HG02798 (cell line): ENCODE measurements at regions not wholly inside any gene's neighbourhood (a gene's known extent, or its start where the extent isn't known, plus 50 kb on each side); places are given as distances from the start of the nearest gene placed in this dataset.
"Not testable (repeated sequence)": the region's sequence is repeated elsewhere in the genome, so short reads cannot be mapped to it uniquely, and the experiment has no call there.

Experiments
- ATAC-seq: cut with Tn5 transposase; IDR thresholded peaks from one replicate; pipeline ENCODE4 v1.9.1; 2021; ENCODE audit warnings: mild to moderate bottlenecking; ENCODE audit not compliant: unreplicated experiment, poor library complexity

DNA sequence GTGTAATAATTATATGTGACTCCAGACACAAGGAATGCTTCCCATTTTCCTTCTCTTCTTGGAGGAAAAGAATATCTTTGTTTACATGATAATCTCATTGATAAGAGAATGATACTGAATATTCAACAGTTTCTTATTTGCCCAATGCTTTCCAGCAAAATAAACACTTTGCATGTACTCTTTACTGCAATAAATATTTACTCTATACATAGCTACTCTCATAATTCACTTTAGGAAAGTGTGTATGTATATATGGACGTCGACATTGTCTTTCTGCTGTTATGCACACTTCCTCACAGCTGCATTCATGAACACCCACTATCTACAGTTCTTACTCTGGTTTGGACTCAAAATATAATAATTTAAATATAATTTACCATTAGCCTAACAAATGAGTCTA lies 617.4 kb upstream of the CDH10 start:
- ATAC-seq: no peak

DNA sequence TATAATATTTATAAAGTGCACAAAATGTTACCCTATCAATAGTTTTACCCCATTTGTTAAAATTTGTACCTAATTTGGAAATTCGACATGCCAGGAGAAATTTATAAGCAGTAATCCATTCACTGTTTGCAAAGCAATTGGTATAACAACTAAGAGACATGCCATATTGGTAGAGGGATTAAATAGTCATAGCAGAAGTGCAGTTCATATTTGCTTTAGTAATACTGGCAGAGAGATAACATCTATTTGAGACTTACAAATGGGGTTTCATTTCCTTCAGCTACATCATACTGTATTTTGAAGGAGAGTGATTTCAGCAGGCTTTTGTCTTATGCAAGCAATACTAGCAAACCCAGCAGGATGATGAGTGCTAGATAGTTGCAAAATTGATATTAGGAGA lies 610.4 kb upstream of the CDH10 start:
- ATAC-seq: no peak

DNA sequence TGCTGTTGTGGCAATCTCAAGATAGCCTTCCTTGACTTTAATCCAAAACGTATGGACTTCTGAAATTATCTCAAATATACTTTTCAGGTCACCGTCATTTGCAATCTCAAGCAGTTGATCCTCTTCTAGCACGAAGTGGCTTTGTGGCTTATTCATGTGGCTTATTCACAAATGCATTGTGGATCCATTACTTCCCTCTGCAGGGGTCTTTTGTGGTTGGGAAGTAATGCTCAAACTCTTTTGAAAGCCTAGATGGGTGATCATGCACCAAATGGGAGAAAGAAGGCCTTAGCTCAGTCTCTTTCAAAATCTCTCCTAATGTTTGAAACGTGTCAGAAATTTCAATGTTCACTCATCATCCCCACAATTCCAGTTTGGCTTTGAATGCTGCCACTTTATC lies 597.2 kb upstream of the CDH10 start:
- ATAC-seq: no peak

DNA sequence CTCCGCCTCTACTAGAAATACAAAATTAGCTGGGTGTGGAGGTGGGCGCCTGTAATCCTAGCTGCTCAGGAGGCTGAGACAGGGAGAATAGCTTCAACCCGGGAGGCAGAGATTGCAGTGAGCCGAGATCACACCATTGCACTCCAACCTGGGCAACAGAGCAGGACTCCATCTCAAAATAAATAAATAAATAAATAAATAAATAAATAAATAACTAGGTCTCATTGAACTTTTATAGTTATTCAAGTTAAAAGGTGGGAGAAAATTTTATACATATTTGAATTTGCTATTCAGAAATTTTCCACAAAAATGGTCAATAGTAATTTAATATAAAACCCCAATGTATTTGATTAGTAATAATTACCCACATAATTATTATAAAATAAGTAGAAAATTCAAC lies 593.9 kb upstream of the CDH10 start:
- ATAC-seq: not testable (repeated sequence)

DNA sequence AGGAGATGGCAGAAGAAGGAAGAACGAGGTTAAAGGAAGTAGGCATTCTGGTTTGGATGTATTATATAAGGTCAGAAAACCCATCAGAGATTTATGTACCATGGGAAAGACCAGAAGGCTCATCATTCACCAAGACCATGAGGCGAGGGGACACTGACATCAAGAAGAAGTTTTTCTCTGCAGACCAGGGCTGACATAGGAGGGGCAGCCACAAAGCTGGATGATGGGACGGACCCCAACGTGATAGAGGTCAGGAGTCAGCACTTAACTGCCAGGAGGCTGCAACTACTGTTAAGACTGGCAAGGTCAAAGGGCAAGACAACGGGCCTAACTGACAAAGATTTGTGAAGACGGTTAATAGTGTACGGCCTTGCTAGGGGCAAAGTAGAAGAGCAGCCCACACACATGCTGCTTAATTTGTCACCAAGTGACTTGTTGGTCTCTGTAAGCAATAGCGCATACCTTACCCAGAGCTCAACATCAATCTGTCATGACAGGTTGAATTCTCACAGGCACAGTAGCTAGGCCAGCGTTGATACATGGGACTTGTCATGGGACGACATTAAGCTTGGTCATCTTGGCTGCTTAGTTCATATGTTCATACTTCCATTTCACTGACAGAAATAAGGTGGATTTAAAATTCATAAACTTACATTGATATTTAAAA lies 579.7 kb upstream of the CDH10 start:
- ATAC-seq: no peak

DNA sequence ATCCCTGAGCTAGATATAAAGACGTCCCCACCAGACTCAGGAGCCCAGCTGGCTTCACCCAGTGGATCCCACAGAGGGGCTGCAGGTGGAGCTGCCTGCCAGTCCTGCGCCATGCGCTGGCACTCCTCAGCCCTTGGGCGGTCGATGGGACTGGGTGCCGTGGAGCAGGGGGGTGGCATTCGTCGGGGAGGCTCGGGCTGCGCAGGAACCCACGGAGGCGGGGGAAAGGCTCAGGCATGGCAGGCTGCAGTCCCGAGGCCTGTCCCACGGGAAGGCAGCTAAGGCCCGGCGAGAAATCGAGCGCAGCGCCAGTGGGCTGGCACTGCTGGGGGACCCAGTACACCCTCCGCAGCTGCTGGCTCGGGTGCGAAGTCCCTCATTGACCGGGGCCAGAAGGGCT lies 555.1 kb upstream of the CDH10 start:
- ATAC-seq: not testable (repeated sequence)

DNA sequence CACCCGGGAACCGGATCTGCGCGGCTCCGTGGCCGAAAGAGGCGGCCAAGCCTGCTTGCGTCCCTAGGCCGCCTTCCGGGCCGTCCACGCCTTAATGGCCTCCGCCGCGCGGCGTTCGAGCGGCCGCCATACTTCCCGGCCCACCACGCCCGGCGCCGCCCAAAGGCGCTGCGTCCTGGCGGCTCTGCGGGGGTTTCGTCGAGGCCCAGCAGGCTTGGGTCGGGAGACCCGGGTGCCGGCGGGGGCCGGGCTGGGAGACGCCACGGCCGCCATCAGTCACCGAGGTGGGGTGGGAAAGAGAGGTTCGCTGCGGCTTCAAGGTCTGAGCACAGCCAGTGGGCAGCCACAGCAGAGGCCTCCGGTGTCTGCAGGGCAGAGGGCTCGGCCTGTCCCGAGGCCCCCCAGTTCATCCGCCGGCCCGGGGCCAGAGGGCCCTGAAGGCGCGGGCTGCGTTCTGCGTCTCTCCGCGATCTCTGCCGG lies 545.8 kb upstream of the CDH10 start:
- no peak for ATAC-seq

DNA sequence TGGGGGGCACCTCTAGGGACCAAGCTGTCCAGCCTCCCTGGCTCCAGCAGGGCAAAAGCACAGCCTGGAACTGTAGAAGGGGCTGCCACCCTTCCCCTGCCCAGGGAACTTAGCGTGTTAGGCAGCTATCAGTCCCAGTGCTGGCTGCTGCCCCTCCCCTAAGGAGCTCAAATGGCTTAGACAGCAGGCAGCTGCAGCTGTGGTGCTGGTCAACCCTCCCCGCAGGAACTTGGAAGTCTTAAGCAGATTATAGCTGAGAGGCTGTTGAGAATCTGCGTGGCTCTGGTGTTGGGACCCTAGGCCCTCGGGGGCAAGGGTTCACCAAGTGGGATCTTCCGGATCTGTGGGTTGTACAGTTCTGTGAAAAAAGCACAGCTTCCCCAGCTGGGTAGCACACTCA lies 536.5 kb upstream of the CDH10 start:
- no peak for ATAC-seq

DNA sequence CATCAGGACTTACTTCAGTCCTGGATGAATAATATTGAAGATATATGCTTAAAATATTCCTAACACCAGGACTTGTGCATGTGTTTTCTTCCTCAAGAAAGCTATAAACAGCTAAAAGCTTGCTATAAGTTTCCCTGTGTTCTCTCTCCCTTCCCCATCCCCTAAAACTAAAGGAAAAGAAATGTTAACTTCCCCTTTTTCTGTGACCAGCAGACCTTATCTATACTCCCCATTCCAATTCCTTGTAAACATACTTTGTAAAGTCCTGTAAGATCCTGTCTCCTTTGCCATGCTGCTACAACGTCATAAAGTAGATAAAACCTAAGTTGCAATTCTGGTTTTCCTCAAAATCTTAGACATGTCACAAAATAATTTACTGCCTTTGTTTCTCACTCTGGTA lies 517.8 kb upstream of the CDH10 start:
- not testable (repeated sequence) for ATAC-seq

DNA sequence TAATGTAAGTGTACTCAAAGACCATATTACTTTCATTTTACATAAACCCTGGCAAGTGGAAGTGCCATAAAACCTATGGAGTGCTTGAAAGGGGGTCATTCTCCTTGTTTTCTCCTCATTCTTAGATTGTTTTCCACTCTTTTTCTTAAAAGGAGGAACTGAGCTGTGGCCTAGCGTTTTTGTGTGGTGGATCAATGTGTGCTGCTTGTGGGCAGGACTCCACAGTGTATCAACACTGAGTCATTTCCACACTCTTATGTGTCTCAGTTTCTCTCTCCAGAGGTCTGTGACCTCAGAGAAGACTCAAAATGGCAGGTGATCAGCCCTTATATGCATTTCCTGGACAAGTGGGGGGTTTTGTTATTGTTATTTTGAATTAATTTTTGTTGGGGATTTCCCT lies 516.1 kb upstream of the CDH10 start:
- no peak for ATAC-seq

DNA sequence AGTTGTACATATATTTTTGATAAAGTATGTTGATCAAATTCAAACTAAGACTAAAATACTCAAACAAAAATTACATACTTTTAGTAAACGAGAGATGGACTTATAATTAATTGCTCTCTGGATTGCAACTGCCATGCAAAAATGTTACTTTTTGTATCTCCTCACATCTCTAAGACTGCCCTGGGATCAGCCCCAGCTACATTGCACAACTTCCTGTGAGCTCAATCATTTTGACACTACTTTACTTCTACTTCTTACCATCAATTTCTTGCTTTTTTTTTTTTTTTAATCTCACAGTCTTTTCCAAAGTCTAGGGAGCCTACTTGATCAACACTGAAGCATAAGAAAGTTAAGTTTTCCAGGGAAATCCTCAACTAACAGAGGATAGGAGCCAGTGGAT lies 506.0 kb upstream of the CDH10 start:
- no peak for ATAC-seq

DNA sequence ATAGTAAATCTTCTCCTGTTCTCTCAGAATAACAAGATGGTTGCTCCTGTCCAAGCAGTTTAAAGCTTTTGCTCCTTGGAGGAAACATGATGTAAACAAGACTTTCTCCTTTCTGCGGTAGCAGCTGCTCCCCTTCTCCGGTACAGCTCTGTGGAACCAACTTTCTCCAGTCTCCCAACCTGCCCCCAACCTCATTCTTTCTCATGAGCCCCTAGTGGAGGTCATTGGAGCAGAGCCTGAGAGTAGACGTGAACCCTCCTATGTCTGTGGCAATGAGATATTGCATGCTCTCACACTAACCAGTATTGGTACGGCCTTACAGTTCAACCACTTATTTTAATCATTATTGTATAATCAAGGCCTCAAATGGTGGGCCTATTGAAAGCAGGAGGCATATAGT lies 483.8 kb upstream of the CDH10 start:
- ATAC-seq: no peak

DNA sequence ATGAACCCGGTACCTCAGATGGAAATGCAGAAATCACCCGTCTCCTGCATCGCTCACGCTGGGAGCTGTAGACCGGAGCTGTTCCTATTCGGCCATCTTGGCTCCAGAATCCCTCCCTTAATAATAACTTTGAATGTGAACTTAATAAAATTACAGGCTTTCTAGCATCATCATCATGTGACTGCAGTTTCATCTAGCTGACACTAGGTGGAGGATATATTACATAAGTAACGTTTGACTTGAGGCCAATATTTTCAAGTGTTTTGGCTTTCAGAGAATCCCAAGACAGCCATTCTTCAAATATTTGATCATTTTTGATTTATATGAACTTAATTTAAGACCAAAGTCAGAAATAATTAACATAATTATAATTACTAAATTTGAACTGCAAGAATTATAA lies 474.9 kb upstream of the CDH10 start:
- ATAC-seq: no peak

DNA sequence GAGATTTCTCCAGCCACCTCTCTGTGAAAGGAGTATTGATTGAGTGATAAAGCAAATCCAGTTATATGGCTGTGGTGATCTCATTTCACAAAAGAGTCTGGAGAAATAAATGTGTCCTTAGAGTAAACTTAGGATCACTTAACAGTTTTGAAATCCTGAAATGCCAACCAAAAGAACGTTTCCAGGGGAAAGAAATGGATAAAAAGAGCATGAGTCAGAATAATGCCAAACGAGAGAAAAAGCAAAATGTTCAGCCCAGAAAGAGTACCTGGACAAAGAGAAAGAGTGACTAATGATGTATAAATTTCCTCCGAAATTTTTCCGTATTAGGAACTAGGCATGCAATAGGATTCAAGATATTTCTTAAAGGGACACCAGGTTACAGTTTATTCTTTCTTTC lies 463.1 kb upstream of the CDH10 start:
- ATAC-seq: no peak

DNA sequence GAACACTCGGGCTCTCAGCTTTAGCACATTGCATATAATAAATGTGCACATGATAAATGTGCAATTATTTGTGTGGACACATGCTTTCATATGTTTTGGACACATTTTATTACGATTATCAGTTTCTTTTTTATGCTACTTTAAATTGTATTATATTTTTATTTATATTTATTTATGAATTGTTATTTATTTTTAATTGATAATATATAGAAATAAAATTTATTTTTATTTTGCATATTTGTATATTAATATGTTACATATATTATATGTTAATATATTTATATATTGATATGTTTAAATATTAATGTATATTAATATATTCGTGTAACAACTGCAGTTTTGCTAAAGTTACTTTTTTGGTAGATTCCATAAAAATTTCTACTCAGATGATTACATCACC lies 454.8 kb upstream of the CDH10 start:
- no peak for ATAC-seq

DNA sequence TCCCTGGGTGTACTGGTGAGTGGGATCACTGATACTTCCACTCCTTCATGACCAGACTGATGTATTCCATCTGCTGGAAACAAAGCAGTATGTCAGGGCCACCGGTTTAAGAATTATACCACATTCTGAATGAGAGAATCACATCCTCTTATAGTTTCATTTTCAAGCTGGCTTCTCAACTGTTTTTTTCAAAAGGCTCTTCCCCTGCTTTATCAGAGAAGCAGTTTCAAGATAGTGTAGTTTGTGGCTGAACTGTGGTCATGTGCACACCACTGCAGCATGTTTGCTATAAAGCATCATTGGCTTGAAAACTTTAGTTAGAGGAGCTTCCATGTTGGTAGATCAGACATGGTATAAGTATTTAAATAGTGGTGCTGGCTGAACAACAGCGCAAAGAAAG lies 450.5 kb upstream of the CDH10 start:
- no peak for ATAC-seq

DNA sequence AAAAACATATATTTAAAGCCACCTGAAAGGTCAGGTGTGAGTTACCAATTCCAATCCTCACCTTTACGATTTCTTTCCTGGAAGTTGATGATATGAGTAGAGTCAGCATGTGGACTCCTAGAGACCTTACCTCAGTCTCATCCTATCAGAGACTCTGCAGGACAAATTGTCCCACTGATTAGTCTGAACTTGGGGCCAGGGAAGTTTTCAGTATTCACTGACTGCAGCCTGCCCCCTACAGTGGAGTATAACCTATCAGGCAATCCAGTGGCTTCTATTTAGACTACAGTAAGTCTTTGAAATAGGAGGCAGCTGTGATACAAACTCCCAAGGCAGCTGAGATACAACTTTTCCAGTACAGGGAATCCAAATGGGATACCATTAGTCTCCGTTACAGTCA lies 449.4 kb upstream of the CDH10 start:
- ATAC-seq: no peak

DNA sequence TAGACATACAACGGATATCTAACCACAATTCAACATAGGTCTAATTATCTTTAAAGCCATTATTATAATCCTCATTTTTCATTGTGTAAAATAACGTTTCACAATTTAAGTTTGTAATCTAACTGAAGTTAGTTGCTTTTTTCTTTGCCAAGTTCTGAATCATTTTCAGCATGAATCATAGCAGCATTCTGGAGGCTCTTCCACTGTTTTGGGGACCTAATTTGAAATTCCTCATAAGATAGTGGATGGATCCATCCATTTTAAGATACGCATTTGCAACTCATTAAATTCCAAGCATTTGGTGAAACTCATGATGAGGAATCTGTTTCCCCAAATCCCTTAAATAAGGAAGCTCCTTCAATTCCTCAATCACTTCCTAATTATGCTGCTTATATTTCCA lies 447.1 kb upstream of the CDH10 start:
- ATAC-seq: no peak

DNA sequence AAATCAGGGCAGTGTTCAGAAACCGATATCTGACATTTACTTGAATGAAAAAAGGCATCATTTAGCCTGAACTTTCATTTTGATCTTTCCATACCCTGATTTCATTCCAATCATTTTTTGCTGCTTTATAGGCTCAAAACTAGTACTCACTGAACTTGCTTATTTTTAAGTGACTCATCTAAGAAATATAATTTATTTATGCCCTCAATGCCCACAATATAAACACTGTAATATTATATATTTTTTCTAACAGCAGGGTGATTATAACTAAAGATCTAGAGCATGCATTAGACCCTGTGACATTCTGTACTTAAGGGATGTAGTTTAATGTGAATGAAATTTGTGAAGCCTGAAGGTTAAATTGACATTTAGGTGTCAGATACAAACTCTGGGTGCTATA lies 446.1 kb upstream of the CDH10 start:
- no peak for ATAC-seq

DNA sequence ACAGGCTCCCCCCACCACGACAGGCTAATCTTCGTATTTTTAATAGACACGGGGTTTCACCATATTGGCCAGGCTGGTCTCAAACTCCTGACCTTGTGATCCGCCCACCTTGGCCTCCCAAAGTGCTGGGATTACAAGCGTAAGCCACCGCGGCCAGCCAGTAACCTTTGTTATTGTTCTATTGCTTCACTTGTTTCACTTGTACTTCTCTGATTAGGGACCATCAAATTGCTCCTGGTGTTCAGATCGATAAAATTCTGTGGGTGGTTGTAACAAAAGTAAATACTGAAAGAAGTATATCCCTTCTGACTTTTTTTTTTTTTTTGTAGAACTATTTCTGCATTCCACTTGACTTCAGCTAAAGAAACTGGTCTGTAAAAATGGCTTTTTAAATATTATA lies 445.5 kb upstream of the CDH10 start:
- no peak for ATAC-seq

DNA sequence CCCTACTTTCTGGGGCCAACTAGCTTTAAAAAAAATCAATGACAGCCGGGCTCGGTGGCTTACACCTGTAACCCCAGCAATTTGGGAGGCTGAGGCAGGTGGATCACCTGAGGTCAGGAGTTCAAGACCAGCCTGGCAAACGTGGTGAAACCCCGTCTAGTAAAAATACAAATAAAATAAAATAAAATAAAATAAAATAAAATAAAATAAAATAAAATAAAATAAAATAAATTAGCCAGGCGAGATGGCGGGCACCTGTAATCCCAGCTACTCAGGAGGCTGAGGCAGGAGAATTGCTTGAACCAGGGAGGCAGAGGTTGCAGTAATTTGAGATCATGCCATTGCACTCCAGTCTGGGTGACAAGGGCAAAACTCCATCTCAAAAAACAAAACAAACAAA lies 443.9 kb upstream of the CDH10 start:
- ATAC-seq: not testable (repeated sequence)

DNA sequence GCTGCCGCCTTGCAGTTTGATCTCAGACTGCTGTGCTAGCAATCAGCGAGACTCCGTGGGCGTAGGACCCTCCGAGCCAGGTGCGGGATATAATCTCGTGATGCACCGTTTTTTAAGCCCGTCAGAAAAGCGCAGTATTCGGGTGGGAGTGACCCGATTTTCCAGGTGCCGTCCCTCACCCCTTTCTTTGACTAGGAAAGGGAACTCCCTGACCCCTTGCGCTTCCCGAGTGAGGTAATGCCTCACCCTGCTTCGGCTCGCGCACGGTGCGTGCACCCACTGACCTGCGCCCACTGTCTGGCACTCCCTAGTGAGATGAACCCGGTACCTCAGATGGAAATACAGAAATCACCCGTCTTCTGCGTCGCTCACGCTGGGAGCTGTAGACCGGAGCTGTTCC lies 438.5 kb upstream of the CDH10 start:
- not testable (repeated sequence) for ATAC-seq

DNA sequence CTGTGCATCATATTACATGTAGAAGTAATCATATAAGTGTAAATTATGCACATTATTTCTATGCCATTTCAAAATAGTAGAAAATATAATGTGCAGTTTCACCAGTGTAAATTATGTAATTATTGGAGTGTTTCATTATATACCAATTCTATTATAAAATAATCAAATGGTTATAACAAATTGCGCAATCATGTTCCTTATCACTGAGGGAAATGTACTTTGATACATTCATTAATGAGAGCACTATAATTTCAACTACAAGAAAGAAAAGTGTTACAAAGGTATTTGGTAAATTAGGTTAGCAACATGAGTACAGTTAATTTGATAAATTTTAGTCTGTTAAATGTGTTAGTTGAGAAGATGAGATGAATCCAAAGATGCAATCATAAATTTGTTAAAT lies 421.5 kb upstream of the CDH10 start:
- ATAC-seq: no peak
